NCI-H1930 (cell line): ENCODE measurements at regions not wholly inside any gene's neighbourhood (a gene's known extent, or its start where the extent isn't known, plus 50 kb on each side); places are given as distances from the start of the nearest gene placed in this dataset.
"Not testable (repeated sequence)": the region's sequence is repeated elsewhere in the genome, so short reads cannot be mapped to it uniquely, and the experiment has no call there.

Experiments used
- DNase-seq, 2 experiments: peaks; one replicate each; lab custom pipeline; 2025; lab: John Stamatoyannopoulos, UW

GRCh38 chr1:194930132-194930531 lies 1678.1 kb downstream of the KCNT2 start:
- DNase-seq, result no peak

- DNase-seq, result no peak
Observed at GRCh38 chr1:194929357-194929756, 1678.9 kb downstream of the KCNT2 start.

GRCh38 chr1:194919146-194919545 lies 1689.1 kb downstream of the KCNT2 start:
- DNase-seq, result no peak

- no peak for DNase-seq
Observed at GRCh38 chr1:194917769-194918168, 1690.5 kb downstream of the KCNT2 start.

- no peak for DNase-seq
Observed at GRCh38 chr1:194908643-194909042, 1699.6 kb downstream of the KCNT2 start.

GRCh38 chr1:194903524-194903923 lies 1704.7 kb downstream of the KCNT2 start:
- no peak for DNase-seq

GRCh38 chr1:194889310-194889709 lies 1702.9 kb upstream of the B3GALT2 start:
- no peak for DNase-seq

GRCh38 chr1:194870860-194871259 lies 1684.4 kb upstream of the B3GALT2 start:
- no peak for DNase-seq

- no peak for DNase-seq
Observed at GRCh38 chr1:194866153-194866552, 1679.7 kb upstream of the B3GALT2 start.

- DNase-seq, result no peak
Observed at GRCh38 chr1:194865383-194865782, 1679.0 kb upstream of the B3GALT2 start.

- no peak for DNase-seq
Observed at GRCh38 chr1:194862129-194862528, 1675.7 kb upstream of the B3GALT2 start.

- DNase-seq, result no peak
Observed at GRCh38 chr1:194860248-194861201, 1674.1 kb upstream of the B3GALT2 start.

GRCh38 chr1:194859481-194860154 lies 1673.2 kb upstream of the B3GALT2 start:
- not testable (repeated sequence) for DNase-seq

- not testable (repeated sequence) for DNase-seq
Observed at GRCh38 chr1:194858811-194859480, 1672.5 kb upstream of the B3GALT2 start.

GRCh38 chr1:194857413-194857812 lies 1671.0 kb upstream of the B3GALT2 start:
- DNase-seq, result no peak

GRCh38 chr1:194848846-194849245 lies 1662.4 kb upstream of the B3GALT2 start:
- DNase-seq, result no peak

GRCh38 chr1:194846488-194846887 lies 1660.1 kb upstream of the B3GALT2 start:
- DNase-seq, result no peak

GRCh38 chr1:194843077-194843476 lies 1656.7 kb upstream of the B3GALT2 start:
- no peak for DNase-seq

- no peak for DNase-seq
Observed at GRCh38 chr1:194833111-194833510, 1646.7 kb upstream of the B3GALT2 start.

GRCh38 chr1:194831595-194831994 lies 1645.2 kb upstream of the B3GALT2 start:
- DNase-seq, result not testable (repeated sequence)

GRCh38 chr1:194830387-194830786 lies 1644.0 kb upstream of the B3GALT2 start:
- no peak for DNase-seq

- DNase-seq, result no peak
Observed at GRCh38 chr1:194829492-194829891, 1643.1 kb upstream of the B3GALT2 start.

- DNase-seq, result no peak
Observed at GRCh38 chr1:194825382-194825781, 1639.0 kb upstream of the B3GALT2 start.
